Choroid plexus epithelial cell (primary cell): ENCODE measurements at regions not wholly inside any gene's neighbourhood (a gene's known extent, or its start where the extent isn't known, plus 50 kb on each side); places are given as distances from the start of the nearest gene placed in this dataset.
A peak's percentile ranks its signal among the peaks of the same experiment; 100 is the strongest.

ENCODE experiments used
- DNase-seq: peaks from one replicate; pipeline ENCODE4 v3.0.0-alpha.2; 2010; ENCODE audit warnings: low read depth
- H3K4me3 ChIP-seq: 2 replicates; pipeline ENCODE4 v1.5.1; 2011; ENCODE audit warnings: low read depth, mild to moderate bottlenecking, control low read depth, low read length, moderate library complexity
- CTCF ChIP-seq: conservative IDR thresholded peaks from 2 replicates; pipeline ENCODE4 v1.5.1; 2011; ENCODE audit warnings: low read depth, mild to moderate bottlenecking, control low read depth, inconsistent platforms, low read length, moderate library complexity

DNA sequence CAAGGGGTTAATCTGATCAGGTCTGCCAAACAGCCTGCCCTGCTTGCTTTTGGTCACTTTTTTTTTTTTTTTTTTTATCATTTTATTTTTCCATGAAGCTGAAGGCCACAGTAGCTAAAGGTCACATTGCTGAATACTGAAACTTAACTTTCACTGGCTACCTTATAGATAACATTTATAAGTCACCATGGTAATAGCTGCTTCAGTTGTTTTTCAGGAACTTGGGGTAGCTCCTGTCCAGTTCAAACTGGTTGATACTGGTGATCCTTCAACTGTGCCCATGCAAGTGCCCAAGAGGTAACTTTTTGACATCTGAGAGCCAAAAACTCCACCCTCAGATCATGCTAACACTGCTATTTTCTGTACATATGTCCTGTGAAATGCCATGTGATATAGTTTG lies 68.3 kb upstream of the RGS7BP start:
- no peak for TF ChIP-seq CTCF
- DNase-seq, result peak; percentile 62
- H3K4me3 ChIP-seq, result no peak overlapping the region

DNA sequence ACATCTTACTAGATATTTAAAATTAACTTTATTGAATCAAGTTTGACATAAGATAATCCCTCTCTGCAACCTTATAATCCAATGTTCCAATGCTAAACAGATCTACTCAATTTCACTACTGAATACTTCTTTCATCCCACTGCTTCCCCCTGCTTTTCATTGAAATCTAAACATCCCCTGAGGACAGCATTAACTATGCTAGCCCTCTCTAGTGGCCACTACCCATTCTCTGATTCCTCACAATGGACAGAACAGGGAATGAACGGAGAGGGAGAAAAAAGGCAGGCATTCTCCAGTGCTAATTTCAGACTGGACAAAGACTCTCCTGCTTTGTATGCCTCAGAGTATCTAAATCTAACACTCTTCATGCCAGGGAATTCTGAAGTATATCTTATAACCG lies 54.3 kb upstream of the RGS7BP start:
- DNase-seq, result no peak
- TF ChIP-seq CTCF, result no peak
- H3K4me3 ChIP-seq, result no peak overlapping the region

- no peak overlapping the region for H3K4me3 ChIP-seq
- no peak for DNase-seq
- TF ChIP-seq CTCF, result no peak
Measured at GRCh38 chr5:64453405-64453804, 52.4 kb upstream of the RGS7BP start.
